A549 (cell line): ENCODE measurements at regions not wholly inside any gene's neighbourhood (a gene's known extent, or its start where the extent isn't known, plus 50 kb on each side); places are given as distances from the start of the nearest gene placed in this dataset.

Experiments used
- ATAC-seq, 2 experiments: fragments of 200-7000 bp in 1 of 2; fragments of >200 bp in 1 of 2; cut with Nextera tagmentation in 1 of 2; cut with Tn5 transposase in 1 of 2; 3 replicates each; pipeline versions ENCODE4 v1.8.0 to v1.9.1; 2018 to 2020; ENCODE audit warnings: mild to moderate bottlenecking in 1 of 2, moderate library complexity in 1 of 2
- CTCF ChIA-PET: fragments of 300-600 bp; sonication (Branson Sonifier 250); formaldehyde crosslinking; extraction: SDS; loops from one replicate; lab custom pipeline; 2021; ENCODE audit warnings: antibody characterized with exemption, inconsistent platforms; lab: Yijun Ruan, JAX
- POLR2A ChIA-PET: fragments of 350-600 bp; formaldehyde crosslinking; extraction: SDS; loops from one replicate; lab custom pipeline; 2021; ENCODE audit warnings: antibody characterized with exemption, inconsistent platforms; lab: Yijun Ruan, JAX
- DNase-seq, 2 experiments: peaks; one replicate each; pipeline versions ENCODE4 v3.0.0 to v3.0.0-alpha.2; 2011 to 2016; ENCODE audit warnings: low read depth in 1 of 2, low spot score in 1 of 2
- FAIRE-seq: peaks from 2 replicates; lab custom pipeline; 2011; peaks lifted over from hg19 to GRCh38; lab: Jason Lieb, UNC
- H3K27ac ChIP-seq, 2 experiments: fragments of >200 bp; sonication (Bioruptor Twin); formaldehyde crosslinking; 3 replicates each; pipeline ENCODE4 v1.5.1; 2016 to 2017
- H3K4me1 ChIP-seq: fragments of >200 bp; sonication (Bioruptor Twin); formaldehyde crosslinking; 3 replicates; pipeline ENCODE4 v1.6.1; 2016
- H3K4me2 ChIP-seq: fragments of >200 bp; sonication (Bioruptor Twin); formaldehyde crosslinking; 3 replicates; pipeline ENCODE4 v1.6.1; 2016
- H3K4me3 ChIP-seq: fragments of >200 bp; sonication (Bioruptor Twin); formaldehyde crosslinking; 3 replicates; pipeline ENCODE4 v1.5.1; 2016
- H3K9me3 ChIP-seq: fragments of >200 bp; sonication (Bioruptor Twin); formaldehyde crosslinking; 3 replicates; pipeline ENCODE4 v1.6.1; 2016
- BCL3 ChIP-seq: fragments of >200 bp; sonication (Bioruptor Twin); formaldehyde crosslinking; IDR thresholded peaks from 3 replicates; pipeline ENCODE4 v1.6.1; 2016
- BHLHE40 ChIP-seq: IDR thresholded peaks from 2 replicates; pipeline ENCODE4 v1.6.1; 2012; ENCODE audit warnings: low read depth, low read length, inconsistent platforms
- CEBPB ChIP-seq, 2 experiments: fragments of >200 bp in 1 of 2; sonication (Bioruptor Twin) in 1 of 2; formaldehyde crosslinking in 1 of 2; IDR thresholded peaks; 2 replicates each; pipeline ENCODE4 v1.6.1; 2012 to 2016
- EHMT2 ChIP-seq: fragments of 200-600 bp; sonication (generic); IDR thresholded peaks from 2 replicates; pipeline ENCODE4 v1.6.1; 2016; ENCODE audit warnings: antibody characterized with exemption, low read depth, mild to moderate bottlenecking, moderate library complexity
- EP300 ChIP-seq, 2 experiments: fragments of >200 bp; sonication (Bioruptor Twin); formaldehyde crosslinking; IDR thresholded peaks; 2 replicates in 1 of 2; 3 replicates in 1 of 2; pipeline ENCODE4 v1.6.1; 2016 to 2017
- ESRRA ChIP-seq: fragments of 150-350 bp; IDR thresholded peaks from 2 replicates; pipeline ENCODE4 v1.6.1; 2014; ENCODE audit warnings: mild to moderate bottlenecking, low read length, borderline replicate concordance
- FOSB ChIP-seq: fragments of 250-450 bp; sonication (Bioruptor Pico); IDR thresholded peaks from 2 replicates; pipeline ENCODE4 v1.5.0; 2020; ENCODE audit warnings: mild to moderate bottlenecking, moderate library complexity
- GATA3 ChIP-seq: IDR thresholded peaks from 2 replicates; pipeline ENCODE4 v1.6.1; 2012; ENCODE audit warnings: borderline replicate concordance
- HDAC2 ChIP-seq: fragments of 200-600 bp; sonication (generic); IDR thresholded peaks from 2 replicates; pipeline ENCODE4 v1.6.1; 2016
- HEYL ChIP-seq: fragments of 250-450 bp; sonication (Bioruptor Pico); IDR thresholded peaks from 2 replicates; pipeline ENCODE4 v1.8.0; 2021; ENCODE audit warnings: mild to moderate bottlenecking, moderate library complexity
- HOXA7 ChIP-seq: fragments of 250-450 bp; sonication (Bioruptor Pico); IDR thresholded peaks from 2 replicates; pipeline ENCODE4 v1.5.0; 2020; ENCODE audit warnings: mild to moderate bottlenecking, moderate library complexity
- HOXB13 ChIP-seq: fragments of 250-450 bp; sonication (Bioruptor Pico); IDR thresholded peaks from 2 replicates; pipeline ENCODE4 v1.5.0; 2020; ENCODE audit warnings: low read depth, mild to moderate bottlenecking, moderate library complexity
- HOXB5 ChIP-seq: fragments of 250-450 bp; sonication (Bioruptor Pico); IDR thresholded peaks from 2 replicates; pipeline ENCODE4 v1.5.0; 2020; ENCODE audit warnings: mild to moderate bottlenecking, moderate library complexity
- JUNB ChIP-seq: fragments of >200 bp; sonication (Bioruptor Twin); formaldehyde crosslinking; IDR thresholded peaks from 2 replicates; pipeline ENCODE4 v1.6.1; 2016
- KDM5A ChIP-seq: fragments of 200-600 bp; sonication (generic); IDR thresholded peaks from 2 replicates; pipeline ENCODE4 v1.6.1; 2016; ENCODE audit warnings: antibody characterized with exemption, mild to moderate bottlenecking
- MAX ChIP-seq: IDR thresholded peaks from 2 replicates; pipeline ENCODE4 v1.6.1; 2012
- MAZ ChIP-seq: fragments of 150-350 bp; IDR thresholded peaks from 2 replicates; pipeline ENCODE4 v1.6.1; 2014; ENCODE audit warnings: antibody characterized with exemption, low read depth, low read length, borderline replicate concordance
- MYC ChIP-seq: IDR thresholded peaks from 2 replicates; pipeline ENCODE4 v1.6.1; 2012; ENCODE audit warnings: mild to moderate bottlenecking, inconsistent platforms, low read length, improper control_type of control experiment, borderline replicate concordance
- NFE2L2 ChIP-seq: fragments of 150-350 bp; conservative IDR thresholded peaks from 2 replicates; pipeline ENCODE4 v1.6.1; 2014; ENCODE audit warnings: low read length
- POLR2AphosphoS2 ChIP-seq: conservative IDR thresholded peaks from 2 replicates; pipeline ENCODE4 v1.6.1; 2012; ENCODE audit warnings: low read length, improper control_type of control experiment, inconsistent platforms
- SREBF2 ChIP-seq: fragments of 450-650 bp; IDR thresholded peaks from 2 replicates; pipeline ENCODE4 v1.6.1; 2014; ENCODE audit warnings: mild to moderate bottlenecking, moderate library complexity
- TP53 ChIP-seq: fragments of 250-450 bp; sonication (Bioruptor Pico); IDR thresholded peaks from 2 replicates; pipeline ENCODE4 v1.5.0; 2021; ENCODE audit warnings: mild to moderate bottlenecking, moderate library complexity
- USF2 ChIP-seq: fragments of 450-650 bp; IDR thresholded peaks from 2 replicates; pipeline ENCODE4 v1.6.1; 2014; ENCODE audit warnings: antibody characterized with exemption
- ZFP36 ChIP-seq: fragments of 450-650 bp; IDR thresholded peaks from 2 replicates; pipeline ENCODE4 v1.6.1; 2014; ENCODE audit warnings: borderline replicate concordance; ENCODE audit not compliant: partially characterized antibody
- ZSCAN20 ChIP-seq: fragments of 250-450 bp; sonication (Bioruptor Pico); IDR thresholded peaks from 2 replicates; pipeline ENCODE4 v1.8.0; 2022; ENCODE audit warnings: mild to moderate bottlenecking, moderate library complexity
- WGBS: methylation state at CpG from one replicate; pipeline ENCODE4 v1.1.6; 2017; ENCODE audit errors: missing lambda C conversion rate; 5-methylcytosine and 5-hydroxymethylcytosine counted together

GRCh38 chr4:62870451-62870850, 1538.8 kb downstream of the TECRL start:
- ATAC-seq (no peak), DNase-seq (no peak), FAIRE-seq (no peak)
- 15% methylated on average over 3 of the region's 3 CpGs for WGBS
- H3K27ac ChIP-seq = no peak overlapping the region
- no peak for TF ChIP-seq HOXB13 (CRISPR knock-in tag)
- ChIA-PET CTCF (no interaction called here), POLR2A (no interaction called here)
- H3K4me2 ChIP-seq = no peak overlapping the region
- no peak overlapping the region for H3K4me3 ChIP-seq
- no peaks in the 10 kb centered on the region for H3K9me3 ChIP-seq
- no peaks in the 10 kb centered on the region for H3K4me1 ChIP-seq

GRCh38 chr4:62865261-62865660, 1544.0 kb downstream of the TECRL start:
- Histone ChIP-seq H3K4me3 (no peak overlapping the region), H3K4me1 (no peaks in the 10 kb centered on the region), H3K4me2 (no peak overlapping the region), H3K9me3 (no peaks in the 10 kb centered on the region), H3K27ac (no peak overlapping the region)
- no peak for DNase-seq
- ChIA-PET CTCF (no interaction called here), POLR2A (no interaction called here)
- 58% methylated on average over 3 of the region's 3 CpGs for WGBS
- ATAC-seq = no peak
- no peak for FAIRE-seq
- TF ChIP-seq ESRRA = no peak
- no peak for TF ChIP-seq MAX
- TF ChIP-seq BHLHE40 = no peak
- no peak for TF ChIP-seq POLR2AphosphoS2
- no peak for TF ChIP-seq USF2
- no peak for TF ChIP-seq GATA3
- TF ChIP-seq NFE2L2 = no peak
- no peak for TF ChIP-seq JUNB
- no peak for TF ChIP-seq MYC

- POLR2A ChIA-PET = no interaction called here
These were observed 1559.6 kb downstream of the TECRL start for GRCh38 chr4:62849696-62850095.

More at GRCh38 chr4:62849696-62850095, 1559.6 kb downstream of the TECRL start:
- Histone ChIP-seq H3K27ac (no peak overlapping the region), H3K4me3 (no peak overlapping the region), H3K9me3 (no peaks in the 10 kb centered on the region), H3K4me2 (no peak overlapping the region), H3K4me1 (no peaks in the 10 kb centered on the region)
- FAIRE-seq = no peak
- DNase-seq = no peak
- CTCF ChIA-PET = no interaction called here
- TF ChIP-seq HOXA7 (CRISPR knock-in tag) = no peak
- TF ChIP-seq MYC = no peak
- TF ChIP-seq HOXB5 (CRISPR knock-in tag) = no peak
- TF ChIP-seq HDAC2 = no peak
- TF ChIP-seq ZSCAN20 (CRISPR knock-in tag) = no peak
- TF ChIP-seq MAZ = no peak
- TF ChIP-seq KDM5A = no peak
- TF ChIP-seq NFE2L2 = no peak
- no peak for TF ChIP-seq EHMT2
- no peak for TF ChIP-seq EP300 (IDR thresholded peaks at IDR 0.05)
- no peak for TF ChIP-seq HEYL
- TF ChIP-seq BCL3 = no peak
- no peak for TF ChIP-seq ZFP36
- TF ChIP-seq MAX = no peak
- no peak for TF ChIP-seq SREBF2
- no peak for TF ChIP-seq HOXB13 (CRISPR knock-in tag)
- TF ChIP-seq USF2 = no peak
- TF ChIP-seq FOSB (CRISPR knock-in tag) = no peak
- no peak for TF ChIP-seq TP53 (CRISPR knock-in tag)
- TF ChIP-seq CEBPB (IDR thresholded peaks at IDR 0.05) = no peak
- WGBS = 0% methylated on average over 1 of the region's 1 CpG
- no peak for ATAC-seq
